HPDE6-E6E7 (cell line): ENCODE measurements at regions not wholly inside any gene's neighbourhood (a gene's known extent, or its start where the extent isn't known, plus 50 kb on each side); places are given as distances from the start of the nearest gene placed in this dataset.

ENCODE experiments used
- DNase-seq: peaks from one replicate; pipeline ENCODE4 v3.0.0; 2011; ENCODE audit warnings: missing footprints; ENCODE audit errors: extremely low spot score

DNA sequence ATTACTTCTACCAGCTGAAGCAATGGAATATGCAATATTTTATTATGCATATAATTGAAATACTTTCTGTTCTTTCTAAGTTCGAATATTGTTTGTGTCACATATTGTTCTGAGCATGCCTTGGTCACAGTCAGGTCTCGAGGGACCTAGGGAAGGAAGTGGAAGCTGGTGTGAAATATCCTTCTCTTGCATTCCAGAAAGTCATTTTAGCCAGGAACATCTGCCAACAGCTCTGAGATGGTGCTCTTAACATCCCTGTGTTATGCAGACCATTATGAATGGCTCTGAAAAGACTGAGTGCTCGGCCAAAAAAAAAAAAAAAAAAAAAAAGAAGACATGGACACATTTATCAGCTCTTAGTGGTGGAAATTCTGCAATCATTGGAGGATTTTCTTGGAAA, 132.7 kb upstream of the JAG1 start:
- no peak for DNase-seq

DNA sequence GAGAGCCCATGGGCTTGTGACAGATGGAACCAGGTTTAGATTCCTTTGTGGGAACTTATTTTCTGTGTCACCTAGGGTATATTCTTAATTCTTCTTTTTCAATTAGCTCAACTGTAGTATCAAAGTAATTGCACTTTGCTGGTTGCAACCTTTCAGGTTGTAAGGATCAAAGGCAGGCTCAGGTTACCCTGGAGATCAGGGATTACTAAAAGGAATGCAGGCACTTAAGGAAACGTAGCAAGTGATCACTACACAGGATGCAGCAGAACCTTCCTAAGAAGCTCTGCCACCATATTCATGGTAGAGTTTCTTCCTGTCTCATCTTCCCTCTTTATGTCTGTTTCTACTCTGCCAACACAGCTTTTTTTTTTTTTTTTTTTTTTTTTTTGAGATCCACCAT, 133.2 kb upstream of the JAG1 start:
- DNase-seq: no peak

DNA sequence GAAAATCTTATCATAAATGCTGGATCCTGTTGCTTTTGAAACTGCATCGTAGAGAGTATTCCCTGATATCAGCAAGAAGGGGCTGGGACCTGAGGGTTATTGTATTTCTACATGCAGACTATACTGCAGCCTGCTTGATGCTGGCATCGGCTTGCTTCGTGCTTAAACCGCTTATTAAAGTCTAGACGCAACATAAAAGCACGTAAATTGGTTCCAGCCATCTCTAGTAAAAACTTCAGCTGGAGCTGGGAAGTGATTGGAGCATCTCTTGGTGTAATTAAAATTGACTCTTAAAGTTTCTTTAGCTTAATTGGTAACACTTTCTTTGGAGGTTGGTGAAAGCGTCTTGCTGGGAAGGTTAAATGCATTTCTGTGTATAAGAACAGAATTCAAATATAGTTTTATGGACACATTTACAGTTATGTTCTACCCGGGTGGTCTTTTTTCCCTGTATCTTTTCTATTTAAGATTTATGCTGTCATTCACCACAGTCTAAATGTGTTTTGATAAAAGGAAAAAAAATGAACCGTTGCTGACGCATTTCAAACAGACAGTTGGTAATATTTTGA, 139.0 kb upstream of the JAG1 start:
- no peak for DNase-seq

DNA sequence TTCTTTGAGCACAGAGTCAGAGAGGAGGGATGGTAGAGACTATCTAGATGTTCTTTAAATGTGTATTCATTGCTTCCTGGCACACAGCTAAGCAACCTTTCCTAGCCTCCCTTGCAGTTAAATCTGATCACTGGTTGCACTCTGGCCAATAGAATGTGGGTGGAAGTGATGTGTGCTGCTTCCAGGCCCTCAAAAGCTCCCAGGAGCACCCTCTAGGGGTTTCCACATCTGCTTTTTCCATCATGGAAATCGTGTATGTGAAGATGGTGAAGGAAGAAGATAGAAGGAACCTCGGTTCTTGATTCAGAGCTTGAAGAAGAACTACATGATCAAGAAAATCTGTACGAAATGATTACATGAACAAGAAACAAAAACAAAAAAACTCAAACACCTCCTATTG, 149.8 kb upstream of the JAG1 start:
- DNase-seq: no peak

DNA sequence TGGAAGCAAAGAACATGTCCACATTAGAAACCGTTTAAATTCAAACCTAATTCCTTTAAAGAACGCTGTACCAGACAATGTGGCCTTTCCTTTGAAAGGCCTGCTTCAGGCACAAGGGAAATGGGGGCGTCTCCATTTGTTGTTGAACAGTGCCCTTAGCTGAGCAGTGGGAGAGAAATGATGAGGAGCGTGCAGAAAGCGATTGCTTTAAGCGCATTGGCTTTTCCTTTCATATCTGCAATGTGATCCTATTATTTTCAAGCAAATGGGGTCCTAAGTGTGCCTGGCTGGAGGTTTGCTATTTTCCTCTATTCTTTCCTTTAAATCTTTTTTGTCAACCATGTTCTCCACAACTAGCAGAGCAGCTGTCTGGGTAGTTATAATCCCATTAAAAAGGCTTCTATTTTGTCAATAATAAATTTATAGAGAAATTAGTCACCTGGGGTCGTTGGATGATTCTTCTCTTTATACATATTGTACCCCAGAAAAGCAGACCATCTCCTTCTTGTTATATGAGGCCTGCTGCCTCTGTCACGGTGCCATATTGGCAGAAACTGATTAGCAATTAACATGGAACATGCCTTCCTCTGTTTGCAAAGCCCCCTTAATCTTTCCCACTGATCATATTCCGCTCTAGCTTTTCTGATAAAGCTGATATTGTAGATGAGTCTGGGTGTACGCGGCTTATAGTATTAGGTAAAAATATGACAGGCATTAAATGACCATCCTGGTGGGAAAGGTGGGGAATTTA, 151.1 kb upstream of the JAG1 start:
- DNase-seq: no peak

DNA sequence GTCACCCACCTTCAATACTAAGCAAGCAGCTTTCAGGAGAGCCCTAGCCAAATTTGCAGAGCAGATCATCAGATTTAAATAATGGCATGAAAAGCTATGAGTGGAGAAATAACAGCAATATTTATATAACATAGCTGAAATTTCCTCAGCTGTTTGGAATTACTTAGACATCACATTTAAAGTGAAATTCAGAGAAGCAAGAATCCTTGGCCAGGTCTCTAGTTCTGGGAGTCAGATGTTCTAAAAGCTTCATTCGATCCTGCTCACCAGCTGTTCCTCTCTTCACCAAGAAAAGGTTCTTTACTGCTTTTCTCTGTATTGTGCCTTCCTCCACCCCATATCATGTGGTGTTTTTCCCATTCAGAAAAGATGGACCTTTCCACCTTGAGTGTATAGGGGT, 152.3 kb upstream of the JAG1 start:
- no peak for DNase-seq

DNA sequence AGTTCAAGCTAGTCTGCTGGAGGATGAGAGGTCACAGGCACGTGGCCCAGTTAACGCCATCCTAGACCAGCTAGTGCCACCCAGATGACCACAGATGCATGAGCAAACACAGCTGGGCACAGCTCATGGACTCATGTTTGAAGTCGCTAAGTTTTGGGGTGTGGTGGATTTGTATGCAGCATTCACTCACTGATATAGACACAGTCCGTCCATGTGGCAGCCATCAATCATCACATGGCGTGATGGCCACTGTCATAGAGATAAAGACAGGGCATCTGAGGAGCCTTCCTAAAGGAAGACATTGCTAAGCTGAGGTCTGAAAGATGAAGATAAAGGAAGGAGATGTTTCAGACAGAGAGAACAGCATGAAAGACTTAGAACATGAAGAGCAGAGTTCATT, 154.4 kb upstream of the JAG1 start:
- no peak for DNase-seq

DNA sequence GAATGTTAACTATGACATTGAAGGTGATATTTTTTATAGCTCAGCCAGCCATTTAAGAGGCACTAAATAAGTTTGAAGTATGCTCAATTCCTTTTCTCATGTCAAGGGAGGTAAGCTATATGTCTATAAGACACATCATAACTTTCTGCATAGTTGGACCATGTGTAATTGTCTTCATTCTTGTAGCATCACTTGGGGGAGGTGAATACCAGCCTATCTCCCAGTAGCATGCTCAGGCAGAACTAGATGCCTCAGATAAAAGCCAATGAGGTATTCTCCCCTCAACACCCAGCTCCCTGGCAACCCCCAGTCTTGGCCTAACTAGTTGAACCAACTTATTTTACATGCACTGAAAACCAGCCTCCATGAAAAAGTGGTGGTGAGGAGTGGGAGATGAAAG, 158.3 kb upstream of the JAG1 start:
- DNase-seq: no peak

DNA sequence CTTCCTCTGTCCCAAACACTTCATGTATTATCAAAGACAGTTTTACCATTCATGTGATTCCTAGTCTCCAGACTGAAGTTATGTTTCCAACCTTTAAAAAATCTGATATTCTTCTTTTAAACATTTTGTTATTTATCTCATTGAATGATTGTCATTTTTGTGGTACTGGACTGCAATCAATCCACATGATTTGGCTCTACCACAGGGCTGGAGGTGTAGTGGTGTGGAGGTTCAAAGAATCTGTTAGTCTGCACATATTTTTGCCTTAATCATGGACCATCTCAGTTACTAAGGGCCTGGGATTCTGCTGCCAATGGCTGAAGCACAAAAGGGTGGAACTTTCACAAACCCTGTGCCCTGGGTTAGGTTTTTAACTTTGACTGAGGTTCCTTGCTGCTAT, 164.1 kb upstream of the JAG1 start:
- no peak for DNase-seq

DNA sequence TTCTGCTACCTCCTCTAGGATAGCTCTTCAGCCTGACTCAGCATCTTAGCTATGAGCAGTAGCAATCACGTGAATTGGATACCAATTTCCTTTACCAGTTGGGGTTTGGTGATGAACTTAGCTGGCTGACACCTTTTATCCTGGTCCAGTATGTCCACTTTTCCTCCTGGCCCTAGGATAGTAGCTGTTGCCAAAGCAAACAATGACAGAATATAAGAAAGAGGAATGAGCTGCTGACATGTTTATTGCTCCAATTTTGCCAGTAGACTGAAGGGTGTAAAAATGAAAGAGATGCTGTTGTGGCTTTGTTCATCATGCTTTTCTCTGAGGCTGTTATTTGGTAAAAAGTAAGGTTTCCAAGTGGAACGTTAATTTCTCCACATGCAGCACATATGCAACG, 168.3 kb upstream of the JAG1 start:
- DNase-seq: no peak

DNA sequence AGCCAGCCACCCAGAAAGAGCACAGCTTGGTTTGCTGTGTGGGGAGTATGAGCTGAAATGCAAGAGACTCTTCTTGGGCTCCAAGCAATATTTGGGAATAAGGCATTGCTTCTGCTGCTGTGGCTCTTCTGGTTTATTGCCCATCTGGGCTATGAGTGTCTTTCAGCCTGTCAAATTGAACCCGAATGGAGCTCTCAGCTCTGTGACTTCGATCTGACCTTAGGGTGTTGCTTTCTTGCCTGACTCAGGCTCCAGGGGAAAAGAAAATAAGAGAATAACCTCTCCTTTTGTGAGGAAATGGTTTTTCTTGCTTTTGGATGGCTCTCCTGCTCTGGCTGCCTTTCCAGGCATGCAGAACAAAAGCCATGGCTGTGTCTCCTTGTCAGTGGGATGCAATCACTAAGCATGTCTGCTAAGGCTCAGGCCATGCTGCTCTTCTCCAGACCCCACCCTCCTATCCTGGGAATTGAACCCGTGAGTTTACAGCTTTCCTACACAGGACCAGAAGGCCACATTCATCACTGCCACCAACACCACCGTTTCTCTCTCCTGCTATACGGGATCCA, 169.4 kb upstream of the JAG1 start:
- DNase-seq: no peak

DNA sequence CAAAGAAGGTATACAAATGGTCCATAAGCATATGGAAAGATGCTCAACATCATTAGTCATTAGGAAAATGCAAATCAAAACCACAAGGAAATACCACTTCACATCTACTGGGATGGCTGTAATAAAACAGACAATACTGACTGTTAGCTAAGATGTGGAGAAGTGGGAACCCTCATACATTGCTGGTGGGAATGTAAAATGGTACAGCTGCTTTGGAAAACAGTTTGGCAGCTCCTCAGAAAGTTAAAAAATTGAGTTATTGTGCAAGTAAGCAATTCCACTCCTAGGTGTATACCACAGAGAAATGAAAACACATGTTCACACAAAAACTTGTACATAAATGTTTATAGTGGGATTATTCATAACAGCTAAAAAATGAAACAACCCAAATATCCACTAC, 173.0 kb upstream of the JAG1 start:
- DNase-seq: no peak

DNA sequence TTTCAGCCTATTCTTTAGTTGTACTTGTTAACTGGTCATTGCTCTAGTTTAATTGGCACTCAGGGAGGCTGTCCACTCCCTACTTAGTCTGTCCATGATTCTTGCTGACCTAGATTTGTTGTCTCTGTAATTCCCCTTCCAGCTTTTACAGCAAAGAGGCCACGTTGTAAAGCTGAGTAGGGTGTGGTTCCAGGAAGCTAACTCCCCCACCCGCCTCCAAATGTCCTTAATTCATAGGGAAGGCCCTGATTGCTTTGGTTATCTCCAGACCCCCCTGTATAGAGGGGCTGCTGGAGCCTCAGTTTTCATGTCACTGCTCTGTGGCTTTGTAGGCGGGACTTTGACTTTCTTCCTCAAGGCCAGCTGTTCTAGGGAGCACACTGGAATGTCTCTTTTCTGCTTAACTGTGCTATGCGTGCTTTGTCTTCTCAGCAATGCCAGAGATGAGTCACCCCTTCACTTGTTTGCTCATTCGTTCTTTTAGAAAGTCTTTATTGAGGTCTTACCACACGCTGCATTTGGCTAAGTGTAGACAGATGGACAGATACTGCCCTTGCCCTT, 175.1 kb upstream of the JAG1 start:
- peak; percentile 68 for DNase-seq

DNA sequence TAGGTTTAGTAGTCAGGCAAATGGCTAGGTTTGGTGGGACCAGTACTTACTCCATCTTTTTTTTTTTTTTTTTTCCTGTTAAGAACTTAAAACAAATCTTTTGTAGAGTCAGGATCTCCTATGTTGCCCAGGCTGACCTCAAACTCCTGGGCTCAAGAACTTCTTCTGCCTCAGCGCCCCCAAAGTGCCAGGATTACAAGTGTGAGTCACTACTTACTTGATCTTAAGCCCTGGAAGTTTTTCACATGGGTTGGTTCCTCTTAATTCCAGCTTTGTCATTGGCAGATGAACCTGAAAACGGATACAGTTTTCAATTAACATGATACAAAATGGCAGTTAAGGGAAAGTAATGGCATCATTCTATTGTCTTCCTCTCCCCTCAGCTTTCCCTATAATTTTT, 179.4 kb upstream of the JAG1 start:
- no peak for DNase-seq

DNA sequence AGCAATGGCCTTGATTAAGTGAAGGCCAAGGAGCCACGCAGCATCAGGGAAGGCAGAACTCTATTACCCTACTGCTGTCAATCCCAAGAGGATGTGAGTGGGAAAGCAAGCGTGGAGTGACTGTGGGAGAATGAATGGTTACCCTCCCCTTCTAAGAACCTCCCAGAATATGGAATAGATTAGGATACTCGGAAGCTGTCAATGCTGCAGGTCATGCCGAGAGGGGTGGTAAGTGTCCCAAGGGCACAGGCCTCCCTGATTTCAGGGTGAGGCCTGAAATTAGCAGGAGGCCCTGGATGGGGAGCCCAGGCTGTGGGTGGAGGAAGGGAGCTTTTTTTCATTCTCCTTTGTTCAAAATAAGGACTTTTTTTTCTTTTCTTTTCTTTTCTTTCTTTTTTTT, 179.9 kb upstream of the JAG1 start:
- DNase-seq: no peak

DNA sequence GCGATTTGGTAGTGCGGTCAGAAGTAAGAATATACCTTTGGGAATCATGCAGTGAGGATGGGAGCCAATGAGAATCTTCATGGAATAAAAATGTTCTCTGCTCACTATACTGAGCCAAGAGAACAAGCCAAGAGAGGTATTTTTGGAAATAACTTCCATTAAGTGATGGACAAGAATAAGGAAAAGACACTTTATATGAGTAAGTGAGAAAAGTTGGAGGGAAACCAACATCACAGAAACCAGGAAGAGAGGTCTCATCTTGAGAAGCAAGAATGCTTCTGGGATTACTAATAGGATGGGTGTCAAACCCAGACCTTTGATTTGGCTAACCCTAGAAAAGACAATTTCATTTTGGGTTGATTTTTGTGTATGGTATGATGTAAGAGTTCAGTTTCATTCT, 181.2 kb upstream of the JAG1 start:
- DNase-seq: no peak

DNA sequence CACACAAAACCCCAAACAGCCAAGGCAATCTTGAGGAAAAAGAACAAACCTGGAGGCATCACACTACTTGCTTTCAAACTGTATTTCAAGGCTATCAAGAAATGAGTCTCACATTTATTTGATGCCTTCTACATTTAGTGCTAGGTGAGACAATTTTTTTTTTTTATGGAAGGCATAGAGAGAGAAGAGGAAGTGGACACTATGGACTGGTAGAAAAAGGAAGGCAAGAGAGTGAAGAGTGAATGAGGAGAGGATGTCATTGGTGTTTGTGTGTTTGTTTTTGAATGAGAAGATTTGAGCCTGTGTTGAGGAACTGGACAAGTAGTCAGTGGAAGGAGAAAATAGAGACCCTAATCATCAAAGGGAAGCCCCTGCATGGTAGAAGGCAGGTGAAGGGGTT, 182.0 kb upstream of the JAG1 start:
- DNase-seq: no peak

DNA sequence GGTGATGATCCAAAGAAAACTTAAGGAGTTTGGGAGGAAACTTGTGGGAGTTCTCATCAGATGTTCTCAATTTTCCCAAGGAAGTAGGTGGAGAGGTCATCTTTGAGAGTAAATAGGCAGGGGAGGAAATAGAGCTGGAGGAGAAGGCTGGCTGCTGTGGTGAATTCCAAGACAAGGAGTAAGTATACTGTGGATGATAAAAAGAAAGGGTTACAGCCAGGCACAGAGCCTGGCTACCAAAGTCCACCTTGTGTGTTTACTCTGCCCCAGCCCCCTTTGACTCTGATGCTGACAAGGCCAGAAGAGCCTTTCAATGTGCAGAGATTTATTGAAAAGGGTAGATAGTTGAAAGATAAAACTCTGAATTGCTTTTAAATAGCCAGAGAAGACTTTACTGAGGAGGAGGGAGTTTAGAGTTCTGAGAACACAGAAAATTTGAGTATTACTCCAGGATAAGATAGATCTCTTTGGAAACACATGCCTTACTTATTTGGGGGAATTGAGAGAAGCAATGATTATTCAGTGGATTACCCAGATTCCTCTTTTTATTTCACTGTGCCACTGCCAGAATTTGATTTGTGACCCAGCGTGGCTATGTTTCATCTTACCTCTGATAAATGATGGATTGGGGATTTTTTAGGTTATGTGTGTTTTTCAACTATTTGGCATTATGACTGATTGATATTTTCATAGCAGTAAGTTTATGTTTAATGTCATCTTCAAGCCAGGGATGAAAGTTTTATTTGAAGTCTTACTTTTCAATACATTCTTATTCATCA, 182.6 kb upstream of the JAG1 start:
- no peak for DNase-seq

DNA sequence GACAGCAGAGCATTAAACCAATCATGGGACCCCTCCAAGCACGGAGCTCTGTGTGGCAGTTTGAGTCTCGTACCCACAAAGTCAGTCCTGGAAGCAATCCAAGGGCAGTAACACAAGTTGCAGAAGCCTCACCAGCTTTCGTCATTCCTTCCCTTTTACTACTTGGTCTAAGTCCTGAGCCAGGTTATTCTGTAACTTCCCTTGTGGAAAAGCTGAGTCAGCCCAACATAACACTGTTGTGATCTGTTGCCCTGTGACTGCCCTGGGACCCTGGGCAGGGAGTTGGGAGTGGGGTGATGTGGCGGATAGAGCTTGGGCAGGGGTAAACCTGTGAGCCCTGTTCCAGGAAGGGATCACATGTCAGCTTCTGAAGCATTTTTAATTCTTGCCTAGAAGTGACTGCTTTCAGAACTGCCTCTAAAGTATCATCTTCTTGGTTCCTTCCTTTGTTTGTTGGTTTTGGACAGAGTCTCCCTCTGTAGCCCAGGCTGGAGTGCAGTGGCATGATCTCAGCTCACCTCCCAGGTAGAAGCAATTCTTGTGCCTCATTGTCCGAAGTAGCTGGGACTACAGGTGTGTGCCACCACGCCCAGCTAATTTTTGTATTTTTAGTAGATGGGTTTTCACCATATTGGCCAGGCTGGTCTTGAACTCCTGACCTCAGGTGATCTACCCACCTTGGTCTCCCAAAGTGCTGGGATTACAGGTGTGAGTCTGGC, 183.7 kb upstream of the JAG1 start:
- DNase-seq: no peak

DNA sequence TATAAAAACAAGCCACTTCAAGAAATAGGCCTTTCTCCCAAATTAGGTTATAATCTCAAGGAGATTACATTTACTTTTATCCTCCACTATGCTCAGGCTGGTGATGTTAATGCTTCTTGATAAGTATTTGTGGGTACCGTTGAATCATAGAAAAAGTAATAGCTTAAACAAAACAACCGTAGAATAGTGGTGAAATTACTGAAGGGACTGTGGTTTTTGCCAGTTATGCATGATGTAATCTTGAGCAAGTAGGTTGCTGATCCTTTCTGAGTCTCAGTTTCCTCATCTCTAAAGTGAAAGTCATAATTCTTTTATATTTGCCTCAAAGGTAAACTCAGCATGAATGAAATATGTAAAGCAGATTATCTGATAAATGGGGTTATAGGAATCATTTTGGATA, 187.3 kb upstream of the JAG1 start:
- no peak for DNase-seq

DNA sequence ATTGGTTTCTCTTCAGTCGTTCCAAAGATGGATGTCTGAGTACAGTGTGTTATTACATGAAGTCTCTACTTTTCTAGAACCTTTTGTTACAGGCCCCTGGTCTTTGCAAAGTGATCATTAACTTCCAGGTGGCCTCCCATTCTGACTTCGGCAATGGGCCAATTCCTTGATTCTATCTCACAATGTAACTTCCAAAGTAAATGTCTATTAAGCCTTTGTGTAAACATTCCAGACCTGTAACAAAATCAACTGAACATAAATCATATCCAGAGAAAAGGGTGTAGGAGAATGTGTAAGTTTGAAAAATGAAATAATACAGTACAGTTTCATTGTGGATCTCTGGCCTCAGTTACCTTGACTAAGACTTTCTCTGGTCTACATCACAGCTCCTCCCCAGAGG, 187.8 kb upstream of the JAG1 start:
- no peak for DNase-seq
